A673 (cell line): ENCODE measurements at regions not wholly inside any gene's neighbourhood (a gene's known extent, or its start where the extent isn't known, plus 50 kb on each side); places are given as distances from the start of the nearest gene placed in this dataset.

Experiments used
- CTCF ChIP-seq: fragments of 300-800, 200-600 bp; sonication (generic); conservative IDR thresholded peaks from 2 replicates; pipeline ENCODE4 v1.5.1; 2017; ENCODE audit warnings: low read depth, mild to moderate bottlenecking, antibody characterized with exemption, low read length, moderate library complexity, mixed read lengths
- EZH2 ChIP-seq: fragments of 200-600 bp; sonication (generic); IDR thresholded peaks from 2 replicates; pipeline ENCODE4 v1.6.1; 2017; ENCODE audit warnings: borderline replicate concordance, low read depth, mild to moderate bottlenecking, mixed read lengths, antibody characterized with exemption, low read length; ENCODE audit not compliant: poor library complexity, severe bottlenecking

- TF ChIP-seq CTCF (no peak), EZH2 (no peak)
These were observed 1176.1 kb downstream of the CDH11 start for GRCh38 chr16:63945806-63946205.
